Spleen (tissue), 11 donors: ENCODE measurements at regions not wholly inside any gene's neighbourhood (a gene's known extent, or its start where the extent isn't known, plus 50 kb on each side); places are given as distances from the start of the nearest gene placed in this dataset.

Source experiments
- DNase-seq: peaks from one replicate; pipeline ENCODE4 v3.0.0-alpha.2; 2020
- H3K27ac ChIP-seq, 8 donors: fragments of 200-600 bp; sonication (generic) in 7 of 8; 1 replicate in 4 of 8; 2 replicates in 4 of 8; pipeline versions ENCODE4 v1.5.0 to v1.8.0; 2016 to 2021; ENCODE audit warnings: inconsistent platforms in 4 of 8, mild to moderate bottlenecking in 4 of 8, moderate library complexity in 1 of 8
- H3K27me3 ChIP-seq, 7 donors: fragments of 200-600 bp; sonication (generic) in 6 of 7; replicated peaks in 1 of 7; 1 replicate in 4 of 7; 2 replicates in 3 of 7; pipeline versions ENCODE4 v1.5.0 to v1.8.0; 2016 to 2021; ENCODE audit warnings: inconsistent platforms in 3 of 7, mild to moderate bottlenecking in 1 of 7
- H3K36me3 ChIP-seq, 6 donors: fragments of 200-600 bp; sonication (generic) in 5 of 6; 1 replicate in 4 of 6; 2 replicates in 2 of 6; pipeline versions ENCODE4 v1.5.0 to v1.8.0; 2016 to 2021; ENCODE audit warnings: inconsistent platforms in 2 of 6
- H3K4me1 ChIP-seq, 6 donors: fragments of 200-600 bp; sonication (generic) in 5 of 6; 1 replicate in 3 of 6; 2 replicates in 3 of 6; pipeline versions ENCODE4 v1.5.0 to v1.8.0; 2016 to 2021; ENCODE audit warnings: inconsistent platforms in 3 of 6
- H3K4me3 ChIP-seq, 8 donors: fragments of 200-600 bp; sonication (generic) in 7 of 8; 1 replicate in 4 of 8; 2 replicates in 4 of 8; pipeline versions ENCODE4 v1.5.0 to v1.8.0; 2016 to 2021; ENCODE audit warnings: inconsistent platforms in 4 of 8, mild to moderate bottlenecking in 4 of 8, moderate library complexity in 2 of 8
- H3K9me3 ChIP-seq, 8 donors: fragments of 200-600 bp; sonication (generic) in 7 of 8; 1 replicate in 4 of 8; 2 replicates in 4 of 8; pipeline versions ENCODE4 v1.5.0 to v1.8.0; 2016 to 2021; ENCODE audit warnings: inconsistent platforms in 4 of 8
- CTCF ChIP-seq, 11 experiments: fragments of 200-600 bp in 7 of 11; fragments of 450-650 bp in 4 of 11; sonication (generic) in 4 of 11; IDR thresholded peaks in 8 of 11; conservative IDR thresholded peaks in 3 of 11; 1 replicate in 7 of 11; 2 replicates in 4 of 11; pipeline versions ENCODE4 v1.4.0 to v1.8.0; 2016 to 2021; ENCODE audit warnings: antibody characterized with exemption in 11 of 11, inconsistent platforms in 4 of 11, mild to moderate bottlenecking in 1 of 11
- POLR2A ChIP-seq, 3 donors: fragments of 450-650 bp; IDR thresholded peaks; one replicate each; pipeline ENCODE4 v1.5.1; 2017; ENCODE audit warnings: antibody characterized with exemption in 3 of 3, mild to moderate bottlenecking in 1 of 3
- POLR2AphosphoS5 ChIP-seq, 3 donors: sonication (generic); formaldehyde crosslinking; IDR thresholded peaks; one replicate each; pipeline ENCODE4 v1.5.1; 2017; ENCODE audit warnings: antibody characterized with exemption in 3 of 3
- WGBS, 5 donors: extraction: QIAGEN DNeasy Blood & Tissue Kit in 3 of 5; methylation state at CpG; one replicate each; pipeline versions ENCODE4 v1.1.5 to v1.1.7; 2013 to 2018; 5-methylcytosine and 5-hydroxymethylcytosine counted together
- intact Hi-C: fragments of 100-400 bp; cut with DNase I; formaldehyde crosslinking; loops from one replicate; pipeline ENCODE4 v1.15.0; 2023; ENCODE audit warnings: low total_unique reads
- donor health status: healthy with polysubstance abuse.
- donor health status: DM: no; HTN: no; CAD: no; lungs with moderate emphysema.
- donor health status: DM: no; HTN: no; CAD: no.
- donor health status: Bipolar disorder and iron deficiency.
- donor health status: healthy.
- donor health status: DM: no; HTN: no; CAD: no.
- donor health status: DM: yes; HTN: yes; CAD: no.

- TF ChIP-seq CTCF (IDR thresholded peaks at IDR 0.05 in 8 of 11, conservative IDR thresholded peaks at IDR 0.05 in 3 of 11) (no peak), POLR2AphosphoS5 (IDR thresholded peaks at IDR 0.05) (no peak), POLR2A (IDR thresholded peaks at IDR 0.05) (no peak)
- Histone ChIP-seq H3K36me3 (no peaks in the 10 kb centered on the region), H3K4me3 (no peak overlapping the region), H3K9me3 (no peaks in the 10 kb centered on the region), H3K4me1 (no peaks in the 10 kb centered on the region), H3K27me3 (no peaks in the 10 kb centered on the region), H3K27ac (no peak overlapping the region)
- intact Hi-C loops = no loop called here
- no peak for DNase-seq
- 49 to 55% (median 50%) methylated on average over 5 of the region's 5 CpGs for WGBS, 5 donors
Observed at GRCh38 chr2:198597648-198598047, 793.3 kb downstream of the PLCL1 start.

DNA sequence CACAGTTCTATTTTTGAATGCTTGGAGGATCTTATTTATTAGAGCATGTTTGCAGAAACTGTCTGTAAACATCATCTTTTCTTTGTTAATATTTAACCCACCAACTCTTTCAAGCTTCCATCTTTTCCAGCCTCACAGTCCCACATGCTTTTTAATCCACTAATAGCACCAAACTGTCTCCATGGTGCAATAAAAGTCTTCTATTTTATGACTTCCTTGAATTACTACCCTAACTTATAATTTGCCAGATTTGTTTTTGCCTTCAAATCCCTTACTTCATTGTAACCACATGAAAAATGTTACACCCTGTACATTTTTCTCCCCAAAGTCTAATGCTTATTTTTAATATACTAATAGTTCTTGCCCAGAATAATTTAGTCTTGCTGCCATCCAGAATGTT is 792.6 kb downstream of the PLCL1 start:
- Histone ChIP-seq H3K27ac (no peak overlapping the region), H3K36me3 (no peaks in the 10 kb centered on the region), H3K4me3 (no peak overlapping the region), H3K27me3 (no peaks in the 10 kb centered on the region), H3K9me3 (no peaks in the 10 kb centered on the region), H3K4me1 (no peaks in the 10 kb centered on the region)
- intact Hi-C loops = no loop called here
- TF ChIP-seq CTCF (IDR thresholded peaks at IDR 0.05 in 8 of 11, conservative IDR thresholded peaks at IDR 0.05 in 3 of 11) = no peak
- TF ChIP-seq POLR2AphosphoS5 (IDR thresholded peaks at IDR 0.05) = no peak
- no peak for TF ChIP-seq POLR2A (IDR thresholded peaks at IDR 0.05)
- DNase-seq = no peak

DNA sequence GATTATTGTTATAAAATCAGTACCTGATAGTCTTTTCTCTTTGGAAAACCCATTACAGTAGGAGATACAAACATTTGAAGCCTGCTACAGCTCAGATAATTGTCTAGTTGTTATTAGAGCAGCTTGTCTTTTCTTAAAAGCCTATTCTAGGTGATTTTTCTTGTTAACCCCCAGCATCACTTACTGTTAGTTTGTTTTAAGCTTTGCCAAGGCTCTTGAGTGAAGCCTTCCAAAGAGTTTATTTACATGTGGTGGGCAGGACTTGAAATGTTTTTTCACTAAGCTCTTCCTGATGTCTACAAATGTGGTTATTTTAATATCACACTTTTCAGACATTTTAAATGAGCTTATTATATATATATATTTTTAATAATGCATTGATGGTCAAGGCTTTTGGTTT is 791.3 kb downstream of the PLCL1 start:
- Histone ChIP-seq H3K4me1 (no peaks in the 10 kb centered on the region), H3K27ac (no peak overlapping the region), H3K27me3 (no peaks in the 10 kb centered on the region), H3K36me3 (no peaks in the 10 kb centered on the region), H3K9me3 (no peaks in the 10 kb centered on the region), H3K4me3 (no peak overlapping the region)
- TF ChIP-seq POLR2A (IDR thresholded peaks at IDR 0.05) = no peak
- no peak for TF ChIP-seq POLR2AphosphoS5 (IDR thresholded peaks at IDR 0.05)
- TF ChIP-seq CTCF (IDR thresholded peaks at IDR 0.05 in 8 of 11, conservative IDR thresholded peaks at IDR 0.05 in 3 of 11) = no peak
- DNase-seq = no peak
- intact Hi-C loops = no loop called here

GRCh38 chr2:198591586-198591985 is 787.2 kb downstream of the PLCL1 start:
- TF ChIP-seq POLR2A (IDR thresholded peaks at IDR 0.05) = no peak
- no peak for TF ChIP-seq POLR2AphosphoS5 (IDR thresholded peaks at IDR 0.05)
- H3K4me3 ChIP-seq = no peak overlapping the region
- no peaks in the 10 kb centered on the region for H3K27me3 ChIP-seq
- WGBS, 5 donors = 76 to 85% (median 83%) methylated on average over 3 of the region's 3 CpGs
- no peaks in the 10 kb centered on the region for H3K4me1 ChIP-seq
- intact Hi-C loops = no loop called here
- no peak overlapping the region for H3K27ac ChIP-seq
- no peak for DNase-seq
- no peaks in the 10 kb centered on the region for H3K9me3 ChIP-seq
- H3K36me3 ChIP-seq = no peaks in the 10 kb centered on the region

DNA sequence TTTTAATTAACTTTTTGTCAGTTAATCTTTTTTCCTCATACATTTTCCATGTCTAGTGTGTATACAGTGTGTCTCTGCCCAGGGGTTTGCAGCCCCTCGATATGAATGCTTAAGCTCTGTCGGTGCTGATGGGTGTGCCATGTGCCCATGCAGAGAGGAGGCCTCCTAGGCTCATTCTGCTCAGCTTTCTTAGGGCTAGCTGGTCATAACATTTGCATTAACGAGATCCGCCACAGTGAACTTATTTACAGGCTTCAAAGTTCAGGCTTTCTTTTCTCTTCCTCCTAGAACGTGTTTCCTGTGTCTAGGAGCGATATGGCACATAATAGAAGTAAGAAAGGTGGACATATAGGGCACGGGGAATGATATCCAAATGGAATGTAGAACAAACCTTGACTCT is 783.3 kb downstream of the PLCL1 start:
- no peak overlapping the region for H3K4me3 ChIP-seq
- TF ChIP-seq POLR2A (IDR thresholded peaks at IDR 0.05) (no peak), POLR2AphosphoS5 (IDR thresholded peaks at IDR 0.05) (no peak), CTCF (IDR thresholded peaks at IDR 0.05 in 8 of 11, conservative IDR thresholded peaks at IDR 0.05 in 3 of 11) (no peak)
- no peak for DNase-seq
- H3K27ac ChIP-seq = no peak overlapping the region
- H3K4me1 ChIP-seq = no peaks in the 10 kb centered on the region
- no peaks in the 10 kb centered on the region for H3K27me3 ChIP-seq
- H3K36me3 ChIP-seq = no peaks in the 10 kb centered on the region
- intact Hi-C loops = no loop called here
- 65 to 73% (median 68%) methylated on average over 7 of the region's 7 CpGs for WGBS, 5 donors
- H3K9me3 ChIP-seq = no peaks in the 10 kb centered on the region
